KMS-11 (cell line): ENCODE measurements at regions not wholly inside any gene's neighbourhood (a gene's known extent, or its start where the extent isn't known, plus 50 kb on each side); places are given as distances from the start of the nearest gene placed in this dataset.

Experiments used
- H2AFZ ChIP-seq: fragments of 200-600 bp; sonication (generic); 2 replicates; pipeline ENCODE4 v1.6.1; 2016; ENCODE audit warnings: antibody characterized with exemption, mixed run types, low read depth
- H3K27ac ChIP-seq: fragments of 200-600 bp; sonication (generic); 2 replicates; pipeline ENCODE4 v1.6.1; 2016; ENCODE audit warnings: mild to moderate bottlenecking, mixed run types
- H3K27me3 ChIP-seq: fragments of 200-600 bp; sonication (generic); 2 replicates; pipeline ENCODE4 v1.6.1; 2017; ENCODE audit warnings: mild to moderate bottlenecking, low read depth, mixed run types, moderate library complexity; ENCODE audit not compliant: insufficient read depth
- H3K36me3 ChIP-seq: fragments of 200-600 bp; sonication (generic); 2 replicates; pipeline ENCODE4 v1.6.1; 2017; ENCODE audit warnings: mild to moderate bottlenecking, mixed run types; ENCODE audit not compliant: insufficient read depth
- H3K4me1 ChIP-seq: fragments of 200-600 bp; sonication (generic); 2 replicates; pipeline ENCODE4 v1.6.1; 2016; ENCODE audit warnings: mild to moderate bottlenecking, low read depth, mixed run types; ENCODE audit not compliant: poor library complexity, severe bottlenecking
- H3K4me2 ChIP-seq: fragments of 200-600 bp; sonication (generic); 2 replicates; pipeline ENCODE4 v1.7.0; 2016; ENCODE audit warnings: mild to moderate bottlenecking, mixed run types
- H3K4me3 ChIP-seq: fragments of 200-600 bp; sonication (generic); IDR thresholded peaks from 2 replicates; pipeline ENCODE4 v1.6.1; 2017; ENCODE audit warnings: low read depth, low read length, mixed read lengths; ENCODE audit not compliant: insufficient read depth
- H3K79me2 ChIP-seq: fragments of 200-600 bp; sonication (generic); 2 replicates; pipeline ENCODE4 v1.6.1; 2016; ENCODE audit warnings: low read depth, mixed run types; ENCODE audit not compliant: insufficient read depth
- H3K9ac ChIP-seq: fragments of 200-600 bp; sonication (generic); 2 replicates; pipeline ENCODE4 v1.6.1; 2016; ENCODE audit warnings: mild to moderate bottlenecking, mixed run types
- H4K20me1 ChIP-seq: fragments of 200-600 bp; sonication (generic); 2 replicates; pipeline ENCODE4 v1.6.1; 2016; ENCODE audit warnings: mild to moderate bottlenecking, mixed run types; ENCODE audit not compliant: insufficient read depth
- CTCF ChIP-seq: fragments of 200-600 bp; sonication (generic); conservative IDR thresholded peaks from 2 replicates; pipeline ENCODE4 v1.6.1; 2017; ENCODE audit warnings: low read depth, mild to moderate bottlenecking, antibody characterized with exemption, low read length, moderate library complexity, mixed read lengths

DNA sequence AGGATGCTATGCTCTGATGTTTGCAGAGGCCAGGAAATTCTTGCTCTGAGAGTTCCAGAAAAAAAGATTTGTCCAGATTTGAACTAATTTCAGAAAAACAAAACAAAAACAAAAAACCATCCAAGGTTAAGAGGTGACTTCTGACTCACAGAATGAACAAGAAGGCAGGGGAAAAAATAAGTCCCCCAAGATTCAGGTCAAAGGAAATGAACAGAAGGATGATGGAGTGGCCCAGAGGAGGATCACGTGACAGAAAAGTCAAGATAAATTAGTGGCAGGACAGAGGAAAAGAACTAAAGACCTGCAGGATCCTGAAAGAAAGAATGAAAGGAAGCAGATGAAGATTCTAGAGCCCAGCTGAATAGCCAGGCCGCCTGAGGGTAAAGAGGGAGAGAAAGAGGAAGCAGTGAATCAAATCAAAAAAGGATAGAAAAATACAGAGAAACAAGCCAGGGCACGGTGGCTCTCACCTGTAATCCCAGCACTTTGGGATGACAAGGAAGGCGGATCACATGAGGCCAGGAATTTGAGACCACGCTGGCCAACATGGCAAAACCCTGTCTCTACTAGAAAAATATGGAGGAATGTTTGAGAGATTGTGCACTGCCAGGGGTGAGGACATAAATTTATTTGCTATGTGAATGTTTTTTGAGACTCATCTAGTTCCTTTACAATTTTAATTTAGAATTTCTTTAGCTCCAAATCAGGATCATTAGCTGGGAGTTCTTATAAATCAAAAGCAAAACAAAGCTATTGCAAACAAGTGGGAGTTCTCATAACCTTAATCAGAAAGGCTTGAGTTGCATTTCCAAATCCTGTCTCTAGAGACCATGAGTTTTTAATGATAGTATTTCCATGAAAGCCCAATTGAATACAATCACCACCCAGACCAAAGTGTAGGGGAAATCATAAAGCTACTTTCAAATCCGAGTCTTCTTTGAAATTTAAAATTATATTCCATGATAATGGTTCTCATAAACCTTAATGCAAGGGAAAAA lies 217.1 kb upstream of the PLEKHG7 start:
- TF ChIP-seq CTCF, result no peak
- H3K4me3 ChIP-seq, result no peak overlapping the region
- no peaks in the 10 kb centered on the region for H3K79me2 ChIP-seq
- H3K4me1 ChIP-seq, result no peaks in the 10 kb centered on the region
- H3K9ac ChIP-seq, result no peak overlapping the region
- no peak overlapping the region for H3K27ac ChIP-seq
- H3K36me3 ChIP-seq, result no peaks in the 10 kb centered on the region
- no peak overlapping the region for H3K4me2 ChIP-seq
- H3K27me3 ChIP-seq, result no peaks in the 10 kb centered on the region
- no peaks in the 10 kb centered on the region for H4K20me1 ChIP-seq
- no peak overlapping the region for H2AFZ ChIP-seq

DNA sequence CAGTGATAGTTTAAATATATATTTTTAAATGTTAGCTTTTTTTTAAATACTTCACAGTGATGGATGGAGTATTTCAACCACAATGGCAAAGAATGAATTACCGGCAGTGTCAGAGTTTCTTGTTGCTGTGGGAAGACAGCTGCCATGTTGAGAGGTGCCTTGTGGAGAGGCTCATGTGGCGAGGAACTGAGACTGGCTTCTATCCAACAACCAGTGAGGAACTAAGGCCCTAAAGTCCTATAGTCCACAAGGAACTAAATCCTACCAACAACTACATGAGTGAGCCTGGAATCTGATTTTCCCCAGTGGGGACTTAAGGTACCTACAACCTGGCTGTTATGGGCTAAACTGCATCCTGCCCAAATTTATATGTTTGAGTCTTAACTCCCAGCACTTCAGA lies 220.2 kb upstream of the PLEKHG7 start:
- Histone ChIP-seq H3K4me2 (no peak overlapping the region), H3K27ac (no peak overlapping the region), H3K9ac (no peak overlapping the region), H4K20me1 (no peaks in the 10 kb centered on the region), H3K27me3 (no peaks in the 10 kb centered on the region), H3K79me2 (no peaks in the 10 kb centered on the region), H2AFZ (no peak overlapping the region), H3K36me3 (no peaks in the 10 kb centered on the region), H3K4me1 (no peaks in the 10 kb centered on the region), H3K4me3 (no peak overlapping the region)
- TF ChIP-seq CTCF, result no peak

- Histone ChIP-seq H3K79me2 (no peaks in the 10 kb centered on the region), H3K4me3 (no peak overlapping the region), H3K4me2 (no peak overlapping the region), H4K20me1 (no peaks in the 10 kb centered on the region), H3K36me3 (no peaks in the 10 kb centered on the region), H3K27ac (no peak overlapping the region), H3K4me1 (no peaks in the 10 kb centered on the region), H2AFZ (no peak overlapping the region), H3K9ac (no peak overlapping the region), H3K27me3 (no peaks in the 10 kb centered on the region)
- TF ChIP-seq CTCF, result no peak
Observed at GRCh38 chr12:92481066-92481465, 221.7 kb upstream of the PLEKHG7 start.

DNA sequence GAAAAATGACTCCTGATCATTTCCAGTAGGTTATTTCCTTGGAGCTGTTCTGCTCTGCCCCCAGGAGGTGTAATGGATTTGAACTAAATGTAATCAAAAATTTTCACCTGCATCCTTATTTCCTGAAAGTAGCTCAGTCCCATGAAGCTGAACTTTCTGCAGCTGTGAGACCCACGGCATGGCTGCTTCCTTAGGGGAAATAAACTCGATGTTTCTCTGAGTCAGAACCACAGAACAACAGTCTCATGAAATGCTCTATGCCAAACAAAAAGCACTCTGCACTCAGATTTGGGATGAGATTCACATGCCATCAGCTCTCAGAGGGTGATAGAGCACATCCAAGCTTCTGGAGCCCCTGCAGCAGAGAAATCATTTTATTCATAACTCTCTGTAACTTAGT lies 224.1 kb upstream of the PLEKHG7 start:
- Histone ChIP-seq H3K79me2 (no peaks in the 10 kb centered on the region), H3K4me1 (no peaks in the 10 kb centered on the region), H2AFZ (no peak overlapping the region), H3K36me3 (no peaks in the 10 kb centered on the region), H4K20me1 (no peaks in the 10 kb centered on the region), H3K27me3 (no peaks in the 10 kb centered on the region), H3K4me2 (no peak overlapping the region), H3K4me3 (no peak overlapping the region), H3K27ac (no peak overlapping the region), H3K9ac (no peak overlapping the region)
- no peak for TF ChIP-seq CTCF
